GM12864 (cell line): ENCODE measurements at regions not wholly inside any gene's neighbourhood (a gene's known extent, or its start where the extent isn't known, plus 50 kb on each side); places are given as distances from the start of the nearest gene placed in this dataset.

Experiments used
- DNase-seq: peaks from one replicate; pipeline ENCODE4 v3.0.0-alpha.2; 2011; ENCODE audit warnings: low read depth
- H3K4me3 ChIP-seq: 2 replicates; pipeline ENCODE4 v1.5.1; 2011; ENCODE audit warnings: mild to moderate bottlenecking, low read depth, low read length, control low read depth
- TF ChIP-seq, protein P1 (sequence below): IDR thresholded peaks from 2 replicates; pipeline ENCODE4 v1.5.1; 2011; ENCODE audit warnings: low read depth, mild to moderate bottlenecking, moderate library complexity, low read length, control low read depth, inconsistent platforms; ENCODE audit errors: missing control alignments

DNA sequence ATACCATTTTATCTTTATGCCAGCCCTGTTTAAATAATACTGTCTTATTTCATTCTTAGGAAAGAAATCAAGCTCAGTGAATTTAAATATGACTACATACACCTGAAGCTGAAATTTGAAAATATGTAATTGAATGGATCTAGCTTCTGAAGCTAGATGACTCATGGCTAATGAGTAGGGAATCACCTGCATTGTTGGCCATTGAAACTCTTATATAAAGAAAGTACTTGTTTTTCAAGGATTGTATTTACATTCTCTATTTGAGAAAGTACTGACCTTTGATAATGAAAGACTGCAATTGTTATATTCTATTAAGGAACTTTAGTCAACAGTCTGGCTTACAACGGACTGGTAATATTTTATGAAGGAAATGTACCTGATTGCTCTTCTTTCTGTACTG, 346.7 kb upstream of the LRATD1 start:
- DNase-seq = no peak
- TF ChIP-seq, protein P1, sequence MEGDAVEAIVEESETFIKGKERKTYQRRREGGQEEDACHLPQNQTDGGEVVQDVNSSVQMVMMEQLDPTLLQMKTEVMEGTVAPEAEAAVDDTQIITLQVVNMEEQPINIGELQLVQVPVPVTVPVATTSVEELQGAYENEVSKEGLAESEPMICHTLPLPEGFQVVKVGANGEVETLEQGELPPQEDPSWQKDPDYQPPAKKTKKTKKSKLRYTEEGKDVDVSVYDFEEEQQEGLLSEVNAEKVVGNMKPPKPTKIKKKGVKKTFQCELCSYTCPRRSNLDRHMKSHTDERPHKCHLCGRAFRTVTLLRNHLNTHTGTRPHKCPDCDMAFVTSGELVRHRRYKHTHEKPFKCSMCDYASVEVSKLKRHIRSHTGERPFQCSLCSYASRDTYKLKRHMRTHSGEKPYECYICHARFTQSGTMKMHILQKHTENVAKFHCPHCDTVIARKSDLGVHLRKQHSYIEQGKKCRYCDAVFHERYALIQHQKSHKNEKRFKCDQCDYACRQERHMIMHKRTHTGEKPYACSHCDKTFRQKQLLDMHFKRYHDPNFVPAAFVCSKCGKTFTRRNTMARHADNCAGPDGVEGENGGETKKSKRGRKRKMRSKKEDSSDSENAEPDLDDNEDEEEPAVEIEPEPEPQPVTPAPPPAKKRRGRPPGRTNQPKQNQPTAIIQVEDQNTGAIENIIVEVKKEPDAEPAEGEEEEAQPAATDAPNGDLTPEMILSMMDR = no peak
- H3K4me3 ChIP-seq = no peak overlapping the region

DNA sequence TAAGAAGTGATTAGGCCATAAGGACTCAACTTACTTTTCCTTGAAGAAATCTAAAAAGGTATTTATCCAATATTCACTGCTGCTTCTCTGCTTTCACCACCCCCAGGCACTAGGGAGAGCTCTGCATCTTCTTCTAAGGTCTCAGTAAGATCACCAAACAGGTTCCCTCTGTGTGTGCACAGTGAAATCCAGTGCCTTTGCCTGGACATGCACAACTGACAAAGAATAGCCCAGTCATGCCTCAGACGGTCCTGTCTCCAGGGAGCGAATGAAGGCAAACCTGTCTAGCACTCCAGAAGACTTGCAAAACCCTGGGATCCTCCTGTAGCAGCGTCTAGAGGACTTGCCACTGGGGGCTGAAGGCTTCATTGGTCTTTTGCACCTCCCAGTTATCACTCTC, 344.5 kb upstream of the LRATD1 start:
- DNase-seq = no peak
- TF ChIP-seq, protein P1 = no peak

DNA sequence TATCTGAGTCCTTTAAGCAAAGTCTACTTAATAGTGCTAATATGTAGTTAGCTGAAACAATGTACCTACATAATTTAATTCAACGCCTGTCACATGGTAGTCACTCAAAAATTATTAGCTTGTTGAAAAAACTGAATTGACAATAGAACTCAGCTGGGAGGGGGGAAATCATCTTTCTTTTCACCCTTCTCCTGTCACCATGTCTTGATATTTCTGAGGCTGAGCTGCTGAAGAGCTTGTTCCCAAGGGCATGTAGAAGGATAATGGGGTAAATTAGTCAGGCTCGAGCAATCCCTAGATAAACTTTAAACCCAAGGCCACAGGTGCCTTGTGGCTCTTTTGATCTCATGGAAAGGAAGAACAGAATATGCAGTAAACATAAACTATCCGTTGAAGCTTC, 339.6 kb upstream of the LRATD1 start:
- TF ChIP-seq, protein P1 = no peak
- no peak overlapping the region for H3K4me3 ChIP-seq
- no peak for DNase-seq

More for the DNA sequence above, 344.5 kb upstream of the LRATD1 start:
- H3K4me3 ChIP-seq = no peak overlapping the region

DNA sequence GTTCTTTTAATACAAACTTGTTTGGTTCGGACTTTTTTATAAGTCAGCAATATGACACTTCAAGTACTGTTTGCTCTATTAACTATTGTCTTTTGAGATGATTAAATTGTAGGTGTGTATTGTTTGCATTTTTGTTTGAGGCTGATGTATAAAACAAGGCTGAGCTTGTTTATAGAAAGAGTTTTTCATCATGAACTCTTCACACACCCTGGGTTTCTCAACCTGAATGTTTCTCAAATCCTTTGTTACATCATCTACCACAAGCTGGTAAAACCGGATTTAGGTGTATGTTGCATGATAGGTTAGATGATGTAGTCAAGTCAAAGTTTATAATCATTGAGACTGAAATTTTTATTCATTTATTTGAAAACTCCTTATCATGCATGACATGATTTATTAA, 335.2 kb upstream of the LRATD1 start:
- no peak for DNase-seq
- TF ChIP-seq, protein P1 = no peak
- H3K4me3 ChIP-seq = no peak overlapping the region

DNA sequence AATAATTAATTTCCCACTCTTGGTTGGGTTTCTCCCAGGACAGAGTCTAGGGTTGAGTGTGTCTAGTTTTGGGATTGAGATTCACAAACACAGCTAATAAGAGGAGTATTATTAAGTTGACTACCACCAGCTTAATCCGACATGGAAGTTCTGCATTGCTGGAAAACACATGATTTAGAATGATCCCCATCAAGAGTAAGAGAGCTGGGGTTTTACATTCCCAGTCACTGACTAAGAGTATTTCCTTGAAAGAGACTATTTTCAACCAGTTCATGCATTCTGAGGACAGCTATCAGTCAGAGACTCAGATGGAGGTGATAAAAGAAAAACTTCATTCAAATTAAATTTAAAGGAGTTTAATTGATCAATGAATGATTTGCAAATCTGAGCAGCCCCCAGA, 334.6 kb upstream of the LRATD1 start:
- TF ChIP-seq, protein P1 = no peak
- H3K4me3 ChIP-seq = no peak overlapping the region
- no peak for DNase-seq

DNA sequence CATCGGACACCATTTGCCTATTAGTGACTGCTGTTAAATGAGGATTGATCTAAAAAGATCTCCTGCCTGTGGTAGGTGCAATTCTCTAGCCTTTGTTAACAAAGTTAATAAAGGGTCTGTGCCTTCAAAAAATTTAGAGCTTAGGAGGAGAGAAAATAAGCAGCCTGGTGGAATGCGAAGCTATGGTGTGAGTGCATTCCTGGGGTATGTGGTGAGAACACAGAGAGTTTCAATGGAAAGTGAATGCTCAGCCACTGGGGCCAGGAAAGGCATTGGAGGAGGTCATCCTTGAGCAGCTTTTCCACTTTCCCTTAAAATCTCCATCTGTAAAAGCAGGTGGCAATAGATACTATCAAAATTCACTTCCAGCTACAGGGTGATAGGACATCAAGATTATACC, 331.2 kb upstream of the LRATD1 start:
- no peak for DNase-seq
- no peak overlapping the region for H3K4me3 ChIP-seq
- TF ChIP-seq, protein P1 = no peak

DNA sequence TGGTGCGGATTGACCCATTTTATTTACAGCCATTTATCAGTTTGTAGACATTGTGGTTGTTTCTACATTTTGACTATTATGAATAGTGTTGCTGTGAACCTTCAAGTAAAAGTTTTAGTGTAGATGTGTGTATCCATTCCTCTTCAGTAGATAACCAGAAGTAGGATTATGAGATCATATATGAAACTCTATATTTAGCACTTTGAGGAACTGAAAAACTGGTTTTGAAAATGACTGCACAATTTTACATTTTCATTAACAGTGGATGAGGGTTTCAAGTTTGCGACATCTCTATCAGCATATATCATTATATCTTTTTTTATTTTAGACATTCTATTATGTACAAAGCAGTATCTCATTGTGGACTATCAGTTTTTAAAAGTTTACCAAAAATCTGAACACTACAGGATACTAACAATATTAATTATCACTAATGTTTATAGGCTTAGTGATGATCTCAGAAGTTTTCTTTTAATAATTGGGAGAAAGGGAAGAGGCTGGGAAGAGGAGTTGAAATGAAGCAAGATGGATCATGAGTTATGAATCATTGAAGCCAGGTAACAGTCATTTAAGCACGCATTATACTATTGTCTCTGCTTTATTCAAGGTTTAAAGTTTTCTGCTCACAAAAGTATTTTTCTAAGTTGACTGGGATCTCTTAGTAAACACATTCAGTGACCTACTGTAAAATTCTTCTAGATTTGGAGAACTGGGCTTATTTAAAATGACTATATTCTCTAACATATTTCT, 329.0 kb upstream of the LRATD1 start:
- TF ChIP-seq, protein P1 = no peak
- peak; percentile 21 for DNase-seq
- no peak overlapping the region for H3K4me3 ChIP-seq
